Astrocyte (in vitro differentiated cells and primary cell): ENCODE measurements at regions not wholly inside any gene's neighbourhood (a gene's known extent, or its start where the extent isn't known, plus 50 kb on each side); places are given as distances from the start of the nearest gene placed in this dataset.

Experiments used
- DNase-seq: peaks from one replicate; pipeline ENCODE4 v3.0.0-alpha.2; 2010; ENCODE audit warnings: low read depth
- FAIRE-seq: peaks from 2 replicates; lab custom pipeline; 2011; peaks lifted over from hg19 to GRCh38; lab: Jason Lieb, UNC
- H2AFZ ChIP-seq: 2 replicates; pipeline ENCODE4 v1.6.0; 2012; ENCODE audit warnings: low read depth, low read length, inconsistent platforms
- H3K27ac ChIP-seq: 2 replicates; pipeline ENCODE4 v1.5.1; 2011; ENCODE audit warnings: low read depth, low read length, inconsistent platforms
- H3K27me3 ChIP-seq: 2 replicates; pipeline ENCODE4 v1.6.0; 2011; ENCODE audit warnings: low read length, inconsistent platforms; ENCODE audit not compliant: insufficient read depth
- H3K36me3 ChIP-seq: 2 replicates; pipeline ENCODE4 v1.5.1; 2011; ENCODE audit warnings: low read length, inconsistent platforms; ENCODE audit not compliant: insufficient read depth
- H3K4me1 ChIP-seq: 2 replicates; pipeline ENCODE4 v1.5.1; 2011; ENCODE audit warnings: low read length, inconsistent platforms; ENCODE audit not compliant: insufficient read depth
- H3K4me2 ChIP-seq: 2 replicates; pipeline ENCODE4 v1.6.0; 2012; ENCODE audit warnings: low read length, inconsistent platforms
- H3K4me3 ChIP-seq: 2 replicates; pipeline ENCODE4 v1.5.1; 2011; ENCODE audit warnings: low read depth, mild to moderate bottlenecking, low read length, inconsistent platforms; ENCODE audit not compliant: insufficient read depth
- H3K79me2 ChIP-seq: 2 replicates; pipeline ENCODE4 v1.6.0; 2012; ENCODE audit warnings: mild to moderate bottlenecking, low read length, inconsistent platforms; ENCODE audit not compliant: insufficient read depth
- H3K9ac ChIP-seq: 2 replicates; pipeline ENCODE4 v1.6.0; 2012; ENCODE audit warnings: mild to moderate bottlenecking, low read length, inconsistent platforms
- H3K9me3 ChIP-seq: 2 replicates; pipeline ENCODE4 v1.5.1; 2012; ENCODE audit warnings: low read depth, mild to moderate bottlenecking, low read length, inconsistent platforms; ENCODE audit not compliant: insufficient read depth
- H4K20me1 ChIP-seq: 2 replicates; pipeline ENCODE4 v1.6.0; 2012; ENCODE audit warnings: low read length, inconsistent platforms; ENCODE audit not compliant: insufficient read depth
- H3K27ac Mint-ChIP-seq: one replicate; pipeline ENCODE4 v1.8.0; 2021; ENCODE audit warnings: mild to moderate bottlenecking, mixed read lengths; ENCODE audit not compliant: unreplicated experiment
- H3K27me3 Mint-ChIP-seq: one replicate; pipeline ENCODE4 v1.8.0; 2021; ENCODE audit warnings: low read depth, mixed read lengths; ENCODE audit not compliant: unreplicated experiment
- H3K36me3 Mint-ChIP-seq: one replicate; pipeline ENCODE4 v1.8.0; 2021; ENCODE audit warnings: low read depth, mixed read lengths; ENCODE audit not compliant: unreplicated experiment
- H3K4me1 Mint-ChIP-seq: one replicate; pipeline ENCODE4 v1.8.0; 2021; ENCODE audit warnings: low read depth, mixed read lengths; ENCODE audit not compliant: unreplicated experiment
- H3K4me3 Mint-ChIP-seq: one replicate; pipeline ENCODE4 v1.8.0; 2021; ENCODE audit warnings: mild to moderate bottlenecking, moderate library complexity, mixed read lengths; ENCODE audit not compliant: unreplicated experiment
- H3K9me3 Mint-ChIP-seq: one replicate; pipeline ENCODE4 v1.8.0; 2021; ENCODE audit warnings: mild to moderate bottlenecking, mixed read lengths; ENCODE audit not compliant: unreplicated experiment
- EZH2 ChIP-seq: IDR thresholded peaks from 2 replicates; pipeline ENCODE4 v1.6.1; 2012; ENCODE audit warnings: mild to moderate bottlenecking, low read length, inconsistent platforms; ENCODE audit not compliant: insufficient read depth
- TF ChIP-seq, protein P1 (sequence below): IDR thresholded peaks from 2 replicates; pipeline ENCODE4 v1.5.1; 2011; ENCODE audit warnings: low read depth, mild to moderate bottlenecking, inconsistent platforms, low read length, moderate library complexity; ENCODE audit not compliant: insufficient read depth

DNA sequence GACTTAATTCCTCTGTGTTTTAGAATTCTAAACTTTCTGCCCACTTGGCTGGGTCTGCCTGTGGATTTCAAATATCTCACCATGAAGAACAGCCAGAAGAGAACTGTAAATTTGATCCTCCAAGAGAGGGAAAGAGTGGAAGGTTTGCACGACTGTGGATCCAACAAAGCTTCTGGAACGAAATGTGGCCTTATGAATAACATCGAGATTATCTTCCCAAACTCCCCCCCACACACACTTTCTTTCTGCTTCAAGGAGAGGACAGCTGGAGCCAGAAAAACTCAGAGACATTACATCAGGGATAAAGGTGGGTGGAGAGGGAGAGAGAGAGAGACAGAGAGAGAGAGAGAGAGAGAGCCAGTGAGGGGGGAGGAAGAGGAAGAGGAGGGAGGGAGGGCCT is 570.1 kb upstream of the MGMT start:
- no peak overlapping the region for H3K27ac ChIP-seq
- Mint-ChIP-seq H3K27ac (no peak overlapping the region), H3K4me3 (no peak overlapping the region), H3K27me3 (no peaks in the 10 kb centered on the region), H3K4me1 (peaks cover 1% of the 10 kb centered on the region), H3K36me3 (no peaks in the 10 kb centered on the region), H3K9me3 (peaks cover 5% of the 10 kb centered on the region)
- H3K9ac ChIP-seq, result no peak overlapping the region
- TF ChIP-seq, protein P1, sequence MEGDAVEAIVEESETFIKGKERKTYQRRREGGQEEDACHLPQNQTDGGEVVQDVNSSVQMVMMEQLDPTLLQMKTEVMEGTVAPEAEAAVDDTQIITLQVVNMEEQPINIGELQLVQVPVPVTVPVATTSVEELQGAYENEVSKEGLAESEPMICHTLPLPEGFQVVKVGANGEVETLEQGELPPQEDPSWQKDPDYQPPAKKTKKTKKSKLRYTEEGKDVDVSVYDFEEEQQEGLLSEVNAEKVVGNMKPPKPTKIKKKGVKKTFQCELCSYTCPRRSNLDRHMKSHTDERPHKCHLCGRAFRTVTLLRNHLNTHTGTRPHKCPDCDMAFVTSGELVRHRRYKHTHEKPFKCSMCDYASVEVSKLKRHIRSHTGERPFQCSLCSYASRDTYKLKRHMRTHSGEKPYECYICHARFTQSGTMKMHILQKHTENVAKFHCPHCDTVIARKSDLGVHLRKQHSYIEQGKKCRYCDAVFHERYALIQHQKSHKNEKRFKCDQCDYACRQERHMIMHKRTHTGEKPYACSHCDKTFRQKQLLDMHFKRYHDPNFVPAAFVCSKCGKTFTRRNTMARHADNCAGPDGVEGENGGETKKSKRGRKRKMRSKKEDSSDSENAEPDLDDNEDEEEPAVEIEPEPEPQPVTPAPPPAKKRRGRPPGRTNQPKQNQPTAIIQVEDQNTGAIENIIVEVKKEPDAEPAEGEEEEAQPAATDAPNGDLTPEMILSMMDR, result no peak
- no peak for TF ChIP-seq EZH2
- no peak overlapping the region for H2AFZ ChIP-seq
- H3K36me3 ChIP-seq, result no peaks in the 10 kb centered on the region
- no peak overlapping the region for H3K4me2 ChIP-seq
- DNase-seq (no peak), FAIRE-seq (no peak)
- no peaks in the 10 kb centered on the region for H4K20me1 ChIP-seq
- H3K79me2 ChIP-seq, result no peaks in the 10 kb centered on the region
- H3K4me3 ChIP-seq, result no peak overlapping the region
- H3K27me3 ChIP-seq, result no peaks in the 10 kb centered on the region
- H3K4me1 ChIP-seq, result no peaks in the 10 kb centered on the region
- H3K9me3 ChIP-seq, result no peaks in the 10 kb centered on the region

DNA sequence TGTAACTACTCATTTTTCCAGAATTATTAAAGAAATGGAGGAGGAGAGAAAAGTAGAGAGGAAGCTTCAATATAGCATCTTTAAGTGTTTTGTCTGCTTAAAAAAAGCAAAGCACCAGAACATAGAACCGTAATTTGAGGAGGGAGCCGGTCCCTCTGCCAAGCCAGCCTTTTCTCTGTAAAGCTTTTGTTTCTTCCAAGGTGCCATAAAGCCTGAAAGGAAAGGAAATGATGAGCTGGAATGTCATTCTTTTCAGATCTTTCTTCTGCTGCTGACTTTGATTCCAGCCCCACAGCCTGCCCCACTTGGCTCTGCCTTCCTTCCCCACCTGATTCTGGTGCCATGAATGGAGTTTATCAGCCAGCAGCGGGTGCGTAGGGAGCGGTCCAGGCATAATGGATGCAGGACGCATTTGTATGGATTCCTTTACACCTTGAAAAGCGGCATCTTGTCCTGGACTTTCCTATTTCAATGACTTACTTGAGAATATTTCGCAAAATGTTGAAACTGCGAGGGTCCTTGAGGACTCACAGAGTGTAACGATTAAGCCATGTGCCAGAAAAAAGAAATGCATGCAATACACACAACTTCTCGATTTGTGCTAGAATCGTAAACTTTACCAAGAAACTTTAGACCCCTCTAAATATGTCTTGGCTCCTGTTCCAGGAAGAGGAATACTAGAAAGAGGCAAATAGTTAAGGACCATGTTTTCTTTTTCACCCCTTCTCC is 569.5 kb upstream of the MGMT start:
- Histone ChIP-seq H3K27me3 (no peaks in the 10 kb centered on the region), H3K79me2 (no peaks in the 10 kb centered on the region), H4K20me1 (no peaks in the 10 kb centered on the region), H3K27ac (no peak overlapping the region), H3K9me3 (no peaks in the 10 kb centered on the region), H3K4me1 (no peaks in the 10 kb centered on the region), H3K36me3 (no peaks in the 10 kb centered on the region), H3K4me2 (no peak overlapping the region), H3K9ac (no peak overlapping the region), H3K4me3 (no peak overlapping the region), H2AFZ (no peak overlapping the region)
- TF ChIP-seq, protein P1, result no peak
- no peak for TF ChIP-seq EZH2
- Mint-ChIP-seq H3K9me3 (peaks cover 5% of the 10 kb centered on the region), H3K4me3 (no peak overlapping the region), H3K36me3 (no peaks in the 10 kb centered on the region), H3K27me3 (no peaks in the 10 kb centered on the region), H3K27ac (no peak overlapping the region), H3K4me1 (peaks cover 4% of the 10 kb centered on the region)
- FAIRE-seq (no peak), DNase-seq (no peak)
